ENCODE measurements at regions not wholly inside any gene's neighbourhood (a gene's known extent, or its start where the extent isn't known, plus 50 kb on each side); places are given as distances from the start of the nearest gene placed in this dataset.

DNA sequence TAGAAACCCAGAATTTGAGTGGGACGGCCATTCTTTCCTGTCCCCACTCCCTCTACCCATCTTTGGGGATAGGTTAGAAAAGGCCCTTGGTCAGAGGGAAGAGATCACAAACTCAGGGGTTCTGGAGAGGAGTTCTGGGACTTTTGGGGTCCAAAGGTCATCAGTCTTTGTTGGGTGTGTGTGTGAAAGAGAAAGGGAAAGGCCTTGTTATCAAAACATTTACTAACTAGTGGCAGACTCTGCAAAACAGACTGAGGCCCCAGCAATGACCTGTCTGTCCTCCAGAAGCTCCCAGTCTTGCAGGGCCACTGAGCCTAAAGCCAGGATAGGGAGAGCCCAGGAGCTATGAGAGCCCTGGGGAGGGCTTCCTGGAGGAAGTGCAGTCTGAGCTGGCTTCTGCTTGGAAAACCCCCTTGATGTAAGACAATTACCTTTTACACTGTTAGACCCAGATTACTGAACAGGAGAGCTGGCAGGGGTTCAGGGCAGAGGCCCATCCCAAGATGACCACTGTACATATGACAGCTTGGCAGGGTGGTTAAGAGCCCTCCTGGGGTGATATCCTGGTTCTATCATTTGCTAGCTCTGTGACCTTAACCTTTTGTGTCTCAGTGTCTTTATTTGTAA, 429.1 kb upstream of the CCDC196 start:
- H3K27ac ChIP-seq: no peak overlapping the region
- TF ChIP-seq EP300 (IDR thresholded peaks at IDR 0.05): no peak
- DNase-seq (no peak), ATAC-seq (ENCODE audit: low FRiP score in 2 of 2) (no peak)
- H3K27me3 ChIP-seq: no peaks in the 10 kb centered on the region
- H3K36me3 ChIP-seq: no peaks in the 10 kb centered on the region
- H3K9me3 ChIP-seq: no peaks in the 10 kb centered on the region
- 95 to 100% methylated on average over 1 of the region's 1 CpG for WGBS, 2 donors
- H3K4me3 ChIP-seq: no peak overlapping the region
- no peaks in the 10 kb centered on the region for H3K4me1 ChIP-seq

DNA sequence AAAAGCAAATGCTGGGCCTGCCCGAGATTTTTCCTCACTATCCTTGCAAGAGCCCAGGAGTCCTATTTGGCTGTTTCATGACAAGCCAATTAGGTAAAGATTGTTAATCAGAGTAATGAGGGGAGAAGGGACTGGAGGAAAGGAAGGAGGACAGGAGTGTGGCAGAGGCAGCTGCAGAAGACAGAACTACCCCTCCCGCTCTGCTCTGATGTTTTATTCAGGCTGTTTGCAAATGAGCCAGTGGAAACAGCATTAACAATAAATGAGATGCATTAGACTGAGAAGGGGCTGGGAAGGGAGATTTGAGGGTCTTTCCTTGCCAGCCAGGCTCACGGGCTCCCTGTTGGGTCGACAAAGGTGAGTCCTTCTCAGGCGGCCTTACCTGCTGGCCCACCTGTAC, 421.0 kb upstream of the CCDC196 start:
- H3K36me3 ChIP-seq: no peaks in the 10 kb centered on the region
- no peaks in the 10 kb centered on the region for H3K4me1 ChIP-seq
- no peak overlapping the region for H3K4me3 ChIP-seq
- H3K27ac ChIP-seq: no peak overlapping the region
- TF ChIP-seq POLR2A (IDR thresholded peaks at IDR 0.05) (no peak), POLR2AphosphoS5 (IDR thresholded peaks at IDR 0.05) (no peak), EP300 (IDR thresholded peaks at IDR 0.05) (no peak)
- TF ChIP-seq, protein P1, sequence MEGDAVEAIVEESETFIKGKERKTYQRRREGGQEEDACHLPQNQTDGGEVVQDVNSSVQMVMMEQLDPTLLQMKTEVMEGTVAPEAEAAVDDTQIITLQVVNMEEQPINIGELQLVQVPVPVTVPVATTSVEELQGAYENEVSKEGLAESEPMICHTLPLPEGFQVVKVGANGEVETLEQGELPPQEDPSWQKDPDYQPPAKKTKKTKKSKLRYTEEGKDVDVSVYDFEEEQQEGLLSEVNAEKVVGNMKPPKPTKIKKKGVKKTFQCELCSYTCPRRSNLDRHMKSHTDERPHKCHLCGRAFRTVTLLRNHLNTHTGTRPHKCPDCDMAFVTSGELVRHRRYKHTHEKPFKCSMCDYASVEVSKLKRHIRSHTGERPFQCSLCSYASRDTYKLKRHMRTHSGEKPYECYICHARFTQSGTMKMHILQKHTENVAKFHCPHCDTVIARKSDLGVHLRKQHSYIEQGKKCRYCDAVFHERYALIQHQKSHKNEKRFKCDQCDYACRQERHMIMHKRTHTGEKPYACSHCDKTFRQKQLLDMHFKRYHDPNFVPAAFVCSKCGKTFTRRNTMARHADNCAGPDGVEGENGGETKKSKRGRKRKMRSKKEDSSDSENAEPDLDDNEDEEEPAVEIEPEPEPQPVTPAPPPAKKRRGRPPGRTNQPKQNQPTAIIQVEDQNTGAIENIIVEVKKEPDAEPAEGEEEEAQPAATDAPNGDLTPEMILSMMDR (IDR thresholded peaks at IDR 0.05): no peak
- no peaks in the 10 kb centered on the region for H3K9me3 ChIP-seq
- ATAC-seq (ENCODE audit: low FRiP score in 2 of 2): no peak
- H3K27me3 ChIP-seq: no peaks in the 10 kb centered on the region
- no peak for DNase-seq
- 88 to 94% methylated on average over 5 of the region's 5 CpGs for WGBS, 2 donors

DNA sequence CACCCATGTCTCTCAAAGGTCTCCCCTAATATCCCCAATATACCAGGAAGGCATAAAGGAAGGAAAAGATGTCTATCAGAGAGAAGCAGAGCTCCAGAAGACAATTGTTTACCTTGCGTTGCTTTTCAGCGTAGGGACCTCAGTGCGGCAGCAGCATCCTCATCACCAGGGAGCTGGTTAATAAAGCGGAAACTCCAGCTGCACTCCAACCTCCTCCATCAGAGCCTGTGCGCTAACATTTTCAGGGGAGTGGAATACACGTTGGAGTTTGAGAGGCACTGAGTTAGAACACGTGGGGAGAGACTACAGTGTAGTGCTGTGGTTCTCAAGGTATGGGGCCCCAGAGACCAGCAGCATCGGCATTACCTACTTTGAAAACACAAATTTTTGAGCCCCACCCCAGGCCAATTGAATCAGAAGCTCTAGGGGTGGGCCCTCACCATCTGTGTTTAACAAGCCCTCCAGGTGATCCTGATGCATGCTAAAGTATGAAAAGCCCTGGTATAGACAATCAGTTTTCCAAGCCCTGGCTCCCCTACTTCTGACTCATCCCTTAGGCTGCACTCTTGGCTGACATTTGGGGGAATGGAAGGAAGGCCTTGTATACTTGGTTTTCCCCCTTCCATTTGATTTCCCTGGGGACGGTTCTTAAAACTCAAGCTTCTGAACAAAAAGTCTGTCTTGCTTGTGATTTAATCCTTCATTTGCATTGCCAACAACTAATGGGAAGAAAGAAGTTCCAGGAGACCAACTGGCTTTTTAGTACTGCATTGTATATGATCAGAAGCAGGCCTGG, 419.0 kb upstream of the CCDC196 start:
- no peaks in the 10 kb centered on the region for H3K9me3 ChIP-seq
- ATAC-seq (ENCODE audit: low FRiP score in 2 of 2) (no peak), DNase-seq (no peak)
- H3K4me1 ChIP-seq: no peaks in the 10 kb centered on the region
- no peak for TF ChIP-seq POLR2A (IDR thresholded peaks at IDR 0.05)
- TF ChIP-seq, protein P1 (IDR thresholded peaks at IDR 0.05): no peak
- no peak for TF ChIP-seq POLR2AphosphoS5 (IDR thresholded peaks at IDR 0.05)
- TF ChIP-seq EP300 (IDR thresholded peaks at IDR 0.05): no peak
- no peaks in the 10 kb centered on the region for H3K27me3 ChIP-seq
- no peak overlapping the region for H3K27ac ChIP-seq
- no peak overlapping the region for H3K4me3 ChIP-seq
- 89 to 92% methylated on average over 2 to 9 of the region's 9 CpGs for WGBS, 2 donors
- no peaks in the 10 kb centered on the region for H3K36me3 ChIP-seq

DNA sequence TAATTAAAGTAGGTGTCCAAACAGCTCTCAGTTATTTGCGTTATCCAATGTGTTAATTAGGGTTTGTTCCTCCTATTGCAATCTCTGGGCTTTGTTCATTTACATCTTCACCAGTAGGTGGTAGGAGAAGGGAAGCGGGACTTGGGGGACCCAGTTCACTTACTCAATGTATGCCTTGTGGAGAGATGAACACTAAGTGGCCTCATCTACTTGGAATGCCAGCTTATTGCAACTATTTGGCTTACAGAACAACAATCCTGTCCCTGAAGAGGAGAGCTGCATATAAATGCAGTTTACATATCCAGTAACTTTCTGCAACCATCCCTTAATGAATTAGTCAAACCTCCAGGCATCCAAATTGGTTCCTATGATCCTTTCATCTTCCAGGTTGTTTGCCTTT, 417.1 kb upstream of the CCDC196 start:
- H3K4me1 ChIP-seq: no peaks in the 10 kb centered on the region
- no peaks in the 10 kb centered on the region for H3K27me3 ChIP-seq
- ATAC-seq (ENCODE audit: low FRiP score in 2 of 2) (no peak), DNase-seq (no peak)
- WGBS, 2 donors: 85 to 92% methylated on average over 2 of the region's 2 CpGs
- no peak for TF ChIP-seq POLR2A (IDR thresholded peaks at IDR 0.05)
- no peak for TF ChIP-seq EP300 (IDR thresholded peaks at IDR 0.05)
- TF ChIP-seq, protein P1 (IDR thresholded peaks at IDR 0.05): no peak
- no peak for TF ChIP-seq POLR2AphosphoS5 (IDR thresholded peaks at IDR 0.05)
- no peaks in the 10 kb centered on the region for H3K36me3 ChIP-seq
- no peak overlapping the region for H3K27ac ChIP-seq
- no peak overlapping the region for H3K4me3 ChIP-seq
- H3K9me3 ChIP-seq: no peaks in the 10 kb centered on the region

DNA sequence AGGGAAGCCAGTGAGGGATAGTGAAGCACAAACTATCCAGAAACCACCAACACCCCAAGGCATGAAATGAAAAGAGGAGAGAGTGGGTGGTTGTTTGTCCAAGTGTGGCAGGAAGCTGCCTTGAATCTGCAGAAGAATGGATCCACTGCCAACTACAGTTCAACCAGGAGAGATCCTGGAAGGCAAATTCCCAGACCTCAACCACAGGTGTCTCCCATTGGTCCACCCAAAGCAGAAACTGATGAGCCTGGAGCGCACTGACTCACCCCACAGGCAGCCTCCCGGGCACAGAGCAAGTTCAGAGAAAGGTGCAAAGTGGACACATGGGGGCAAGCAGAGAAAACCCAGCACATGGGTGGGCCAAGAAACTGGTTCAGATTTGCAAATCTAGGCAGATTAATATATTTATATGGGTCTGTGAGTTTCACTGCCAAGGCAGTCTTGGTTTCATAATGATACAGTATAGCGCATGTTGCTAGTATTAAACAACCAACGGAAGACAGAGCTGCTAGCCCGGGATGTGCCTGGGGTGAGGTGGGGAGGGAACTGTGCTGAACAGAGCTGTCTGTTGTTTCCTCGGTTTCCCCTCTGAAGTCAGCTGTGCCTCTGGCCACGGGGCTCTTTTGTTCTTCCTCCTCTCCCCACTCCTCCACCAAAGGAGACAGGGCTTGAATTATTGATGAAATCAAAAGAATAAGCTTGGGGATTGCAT, 416.2 kb upstream of the CCDC196 start:
- no peak overlapping the region for H3K4me3 ChIP-seq
- H3K27ac ChIP-seq: no peak overlapping the region
- H3K36me3 ChIP-seq: no peaks in the 10 kb centered on the region
- WGBS, 2 donors: 91% methylated on average over 7 of the region's 7 CpGs
- no peaks in the 10 kb centered on the region for H3K27me3 ChIP-seq
- no peaks in the 10 kb centered on the region for H3K9me3 ChIP-seq
- no peak for DNase-seq
- H3K4me1 ChIP-seq: no peaks in the 10 kb centered on the region
- no peak for ATAC-seq (ENCODE audit: low FRiP score in 2 of 2)
- no peak for TF ChIP-seq POLR2A (IDR thresholded peaks at IDR 0.05)
- no peak for TF ChIP-seq POLR2AphosphoS5 (IDR thresholded peaks at IDR 0.05)
- TF ChIP-seq, protein P1 (IDR thresholded peaks at IDR 0.05): no peak
- TF ChIP-seq EP300 (IDR thresholded peaks at IDR 0.05): no peak
